NCI-H526 treated with DMSO at 0.1 percent for 48 hours (cell line): ENCODE measurements at regions not wholly inside any gene's neighbourhood (a gene's known extent, or its start where the extent isn't known, plus 50 kb on each side); places are given as distances from the start of the nearest gene placed in this dataset.
"Not testable (repeated sequence)": the region's sequence is repeated elsewhere in the genome, so short reads cannot be mapped to it uniquely, and the experiment has no call there.

Experiments used
- DNase-seq: peaks from one replicate; lab custom pipeline; 2025; lab: John Stamatoyannopoulos, UW

- DNase-seq = no peak
Measured at GRCh38 chr16:59701963-59702930, 968.1 kb upstream of the GOT2 start.

GRCh38 chr16:59699786-59700185 lies 965.7 kb upstream of the GOT2 start:
- no peak for DNase-seq

- DNase-seq = no peak
Measured at GRCh38 chr16:59698346-59699020, 964.4 kb upstream of the GOT2 start.

GRCh38 chr16:59697761-59698160 lies 963.6 kb upstream of the GOT2 start:
- no peak for DNase-seq

GRCh38 chr16:59697236-59697635 lies 963.1 kb upstream of the GOT2 start:
- no peak for DNase-seq

- no peak for DNase-seq
Measured at GRCh38 chr16:59696495-59696894, 962.4 kb upstream of the GOT2 start.

GRCh38 chr16:59690216-59690615 lies 956.1 kb upstream of the GOT2 start:
- DNase-seq = no peak

- DNase-seq = no peak
Measured at GRCh38 chr16:59688006-59688405, 953.9 kb upstream of the GOT2 start.

- DNase-seq = no peak
Measured at GRCh38 chr16:59686405-59686804, 952.3 kb upstream of the GOT2 start.

- no peak for DNase-seq
Measured at GRCh38 chr16:59684911-59685310, 950.8 kb upstream of the GOT2 start.

- DNase-seq = no peak
Measured at GRCh38 chr16:59683709-59684108, 949.6 kb upstream of the GOT2 start.

- no peak for DNase-seq
Measured at GRCh38 chr16:59665618-59666220, 931.6 kb upstream of the GOT2 start.

- no peak for DNase-seq
Measured at GRCh38 chr16:59658572-59658971, 924.5 kb upstream of the GOT2 start.

GRCh38 chr16:59655031-59655430 lies 920.9 kb upstream of the GOT2 start:
- DNase-seq = peak; percentile 10

- no peak for DNase-seq
Measured at GRCh38 chr16:59654455-59654854, 920.3 kb upstream of the GOT2 start.

- no peak for DNase-seq
Measured at GRCh38 chr16:59651662-59652061, 917.5 kb upstream of the GOT2 start.

- DNase-seq = no peak
Measured at GRCh38 chr16:59645194-59645593, 911.1 kb upstream of the GOT2 start.

GRCh38 chr16:59635674-59636073 lies 901.6 kb upstream of the GOT2 start:
- no peak for DNase-seq

- no peak for DNase-seq
Measured at GRCh38 chr16:59634951-59635350, 900.8 kb upstream of the GOT2 start.

GRCh38 chr16:59634004-59634579 lies 900.0 kb upstream of the GOT2 start:
- DNase-seq = no peak

- DNase-seq = no peak
Measured at GRCh38 chr16:59632276-59632855, 898.2 kb upstream of the GOT2 start.

GRCh38 chr16:59624381-59624780 lies 890.3 kb upstream of the GOT2 start:
- not testable (repeated sequence) for DNase-seq
